ENCODE measurements at regions not wholly inside any gene's neighbourhood (a gene's known extent, or its start where the extent isn't known, plus 50 kb on each side); places are given as distances from the start of the nearest gene placed in this dataset.

DNA sequence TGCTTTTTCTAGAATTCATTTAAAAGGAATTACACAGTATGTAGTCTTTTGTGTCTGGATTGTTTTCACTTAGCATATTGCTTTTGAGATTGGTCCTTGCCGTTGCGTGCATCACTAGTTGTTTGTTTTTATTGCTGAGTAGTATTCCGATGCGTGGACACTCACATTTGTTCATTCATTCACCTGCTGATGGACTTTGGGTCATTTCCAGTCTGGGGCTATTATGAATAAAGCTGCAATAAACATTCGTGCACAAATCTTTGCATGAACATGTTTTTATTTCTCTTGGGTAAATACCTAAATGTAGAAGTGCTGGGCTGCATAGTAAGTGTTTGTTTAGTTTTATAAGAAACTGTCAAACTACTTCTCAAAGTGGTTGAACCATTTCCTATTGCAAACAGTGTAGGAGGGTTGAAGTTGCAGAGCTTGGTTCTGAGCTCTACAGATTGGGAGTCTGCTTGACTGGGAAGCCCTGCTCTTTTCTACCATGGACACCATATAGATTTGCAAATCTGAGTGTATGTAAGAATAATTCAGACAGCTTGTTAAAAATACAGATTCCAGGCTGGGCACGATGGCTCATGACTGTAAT lies 404.7 kb upstream of the PROX1 start:
- TF ChIP-seq, protein P1, sequence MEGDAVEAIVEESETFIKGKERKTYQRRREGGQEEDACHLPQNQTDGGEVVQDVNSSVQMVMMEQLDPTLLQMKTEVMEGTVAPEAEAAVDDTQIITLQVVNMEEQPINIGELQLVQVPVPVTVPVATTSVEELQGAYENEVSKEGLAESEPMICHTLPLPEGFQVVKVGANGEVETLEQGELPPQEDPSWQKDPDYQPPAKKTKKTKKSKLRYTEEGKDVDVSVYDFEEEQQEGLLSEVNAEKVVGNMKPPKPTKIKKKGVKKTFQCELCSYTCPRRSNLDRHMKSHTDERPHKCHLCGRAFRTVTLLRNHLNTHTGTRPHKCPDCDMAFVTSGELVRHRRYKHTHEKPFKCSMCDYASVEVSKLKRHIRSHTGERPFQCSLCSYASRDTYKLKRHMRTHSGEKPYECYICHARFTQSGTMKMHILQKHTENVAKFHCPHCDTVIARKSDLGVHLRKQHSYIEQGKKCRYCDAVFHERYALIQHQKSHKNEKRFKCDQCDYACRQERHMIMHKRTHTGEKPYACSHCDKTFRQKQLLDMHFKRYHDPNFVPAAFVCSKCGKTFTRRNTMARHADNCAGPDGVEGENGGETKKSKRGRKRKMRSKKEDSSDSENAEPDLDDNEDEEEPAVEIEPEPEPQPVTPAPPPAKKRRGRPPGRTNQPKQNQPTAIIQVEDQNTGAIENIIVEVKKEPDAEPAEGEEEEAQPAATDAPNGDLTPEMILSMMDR (IDR thresholded peaks at IDR 0.05; ENCODE audit: unreplicated experiment): no peak
- no peak for DNase-seq (ENCODE audit: low spot score)
- Mint-ChIP-seq H3K36me3 (ENCODE audit: low read depth, unreplicated experiment) (no peaks in the 10 kb centered on the region), H3K4me3 (ENCODE audit: unreplicated experiment) (no peak overlapping the region), H3K27me3 (ENCODE audit: unreplicated experiment) (no peaks in the 10 kb centered on the region), H3K9me3 (ENCODE audit: unreplicated experiment) (no peaks in the 10 kb centered on the region), H3K4me1 (ENCODE audit: unreplicated experiment) (peaks cover 4% of the 10 kb centered on the region), H3K27ac (ENCODE audit: unreplicated experiment) (no peak overlapping the region)

DNA sequence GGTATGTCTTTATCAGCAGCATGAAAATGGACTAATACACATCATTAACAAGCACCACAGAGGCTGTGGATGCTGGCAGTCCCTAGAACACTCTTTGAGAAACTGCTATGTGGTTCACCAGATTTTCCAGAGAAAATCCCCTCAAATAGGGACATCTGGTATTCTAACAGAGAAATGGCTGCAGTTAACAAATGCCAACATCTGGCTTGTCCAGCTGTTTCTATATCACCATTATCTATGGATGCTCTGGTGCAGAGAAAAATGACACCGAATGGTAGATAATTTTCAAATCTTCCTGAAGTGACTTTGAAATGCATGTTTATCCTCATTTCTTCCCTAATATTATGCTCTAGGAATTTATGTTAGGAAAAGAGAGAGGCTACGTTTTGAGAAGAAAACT lies 403.5 kb upstream of the PROX1 start:
- Mint-ChIP-seq H3K9me3 (ENCODE audit: unreplicated experiment) (no peaks in the 10 kb centered on the region), H3K4me3 (ENCODE audit: unreplicated experiment) (no peak overlapping the region), H3K4me1 (ENCODE audit: unreplicated experiment) (peaks cover 4% of the 10 kb centered on the region), H3K36me3 (ENCODE audit: low read depth, unreplicated experiment) (no peaks in the 10 kb centered on the region), H3K27ac (ENCODE audit: unreplicated experiment) (no peak overlapping the region), H3K27me3 (ENCODE audit: unreplicated experiment) (no peaks in the 10 kb centered on the region)
- TF ChIP-seq, protein P1 (IDR thresholded peaks at IDR 0.05; ENCODE audit: unreplicated experiment): no peak
- no peak for DNase-seq (ENCODE audit: low spot score)

DNA sequence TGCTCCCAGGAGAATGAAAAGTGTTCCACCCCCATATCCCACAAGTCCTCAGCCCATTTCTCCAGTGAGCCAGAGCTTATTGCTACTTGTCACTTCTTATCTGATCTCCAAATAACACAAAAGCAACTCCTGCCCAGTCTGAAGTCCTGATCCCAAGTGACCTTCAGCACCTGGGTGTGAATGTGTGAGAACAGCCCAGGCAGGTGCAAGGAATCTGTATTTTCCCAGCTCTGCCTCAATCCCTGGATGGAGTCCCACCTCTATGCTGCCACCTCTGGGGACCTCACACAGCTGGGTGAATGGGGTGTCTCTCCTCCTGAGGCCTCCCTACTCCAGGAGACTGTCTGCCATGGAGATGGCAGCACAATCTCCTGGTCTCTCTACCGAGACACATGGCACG lies 402.4 kb upstream of the PROX1 start:
- no peak overlapping the region for H3K27ac Mint-ChIP-seq (ENCODE audit: unreplicated experiment)
- no peak for DNase-seq (ENCODE audit: low spot score)
- no peak overlapping the region for H3K4me3 Mint-ChIP-seq (ENCODE audit: unreplicated experiment)
- TF ChIP-seq, protein P1 (IDR thresholded peaks at IDR 0.05; ENCODE audit: unreplicated experiment): no peak
- no peaks in the 10 kb centered on the region for H3K9me3 Mint-ChIP-seq (ENCODE audit: unreplicated experiment)
- peaks cover 4% of the 10 kb centered on the region for H3K4me1 Mint-ChIP-seq (ENCODE audit: unreplicated experiment)
- H3K27me3 Mint-ChIP-seq (ENCODE audit: unreplicated experiment): peaks cover 4% of the 10 kb centered on the region
- H3K36me3 Mint-ChIP-seq (ENCODE audit: low read depth, unreplicated experiment): no peaks in the 10 kb centered on the region

DNA sequence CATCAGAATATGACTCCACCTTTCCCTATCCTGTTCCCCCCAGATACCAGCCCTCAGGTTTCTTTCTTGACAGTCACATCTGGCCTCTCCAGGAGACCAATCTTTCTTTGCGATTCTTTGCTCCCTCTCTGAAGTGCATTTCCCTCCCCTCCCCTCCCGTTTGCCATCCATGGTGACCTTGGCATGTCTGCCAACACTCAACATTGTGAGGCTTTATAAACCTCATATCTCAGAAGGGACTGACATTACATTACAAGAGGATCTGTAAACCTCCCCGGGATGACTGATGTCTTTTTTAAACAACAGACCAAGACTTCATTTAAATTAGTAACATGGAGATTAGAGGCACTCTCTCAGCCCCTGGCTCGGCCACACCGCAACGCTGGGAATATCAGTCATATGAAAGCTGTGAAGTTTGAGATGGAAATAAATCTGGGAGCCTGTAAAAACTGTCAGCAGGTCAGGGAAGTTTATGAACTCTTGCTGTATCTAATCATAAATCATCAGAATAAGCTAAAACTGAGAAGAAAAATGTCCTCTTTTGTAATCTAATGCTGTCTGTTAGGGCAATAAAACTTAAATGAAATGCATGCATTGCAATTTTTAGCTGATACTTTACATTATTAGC lies 401.7 kb upstream of the PROX1 start:
- TF ChIP-seq, protein P1 (IDR thresholded peaks at IDR 0.05; ENCODE audit: unreplicated experiment): no peak
- DNase-seq (ENCODE audit: low spot score): no peak
- H3K36me3 Mint-ChIP-seq (ENCODE audit: low read depth, unreplicated experiment): no peaks in the 10 kb centered on the region
- peaks cover 4% of the 10 kb centered on the region for H3K27me3 Mint-ChIP-seq (ENCODE audit: unreplicated experiment)
- no peak overlapping the region for H3K4me3 Mint-ChIP-seq (ENCODE audit: unreplicated experiment)
- peaks cover 4% of the 10 kb centered on the region for H3K4me1 Mint-ChIP-seq (ENCODE audit: unreplicated experiment)
- H3K9me3 Mint-ChIP-seq (ENCODE audit: unreplicated experiment): no peaks in the 10 kb centered on the region
- no peak overlapping the region for H3K27ac Mint-ChIP-seq (ENCODE audit: unreplicated experiment)

DNA sequence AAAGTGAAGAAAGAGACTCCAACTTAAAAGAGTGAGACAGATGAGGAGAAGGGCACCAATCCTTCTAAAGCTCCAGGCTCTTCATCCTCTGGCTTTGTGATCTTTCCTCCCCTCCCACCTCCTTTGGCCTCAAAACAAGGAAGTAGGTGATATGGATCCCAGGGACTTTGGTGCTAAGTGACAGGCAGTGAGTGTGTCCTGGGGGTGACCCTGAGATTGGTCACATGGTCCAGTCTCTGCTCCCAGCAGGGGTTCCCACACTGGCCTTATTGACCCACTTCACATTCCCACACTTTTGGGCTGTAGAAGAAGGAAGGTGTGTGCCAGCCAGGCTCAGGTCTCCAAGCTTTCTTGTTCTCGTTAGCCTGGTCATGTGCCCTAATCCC lies 401.2 kb upstream of the PROX1 start:
- peaks cover 4% of the 10 kb centered on the region for H3K27me3 Mint-ChIP-seq (ENCODE audit: unreplicated experiment)
- peaks cover 4% of the 10 kb centered on the region for H3K4me1 Mint-ChIP-seq (ENCODE audit: unreplicated experiment)
- H3K27ac Mint-ChIP-seq (ENCODE audit: unreplicated experiment): no peak overlapping the region
- no peak overlapping the region for H3K4me3 Mint-ChIP-seq (ENCODE audit: unreplicated experiment)
- no peaks in the 10 kb centered on the region for H3K9me3 Mint-ChIP-seq (ENCODE audit: unreplicated experiment)
- TF ChIP-seq, protein P1 (IDR thresholded peaks at IDR 0.05; ENCODE audit: unreplicated experiment): no peak
- DNase-seq (ENCODE audit: low spot score): no peak
- H3K36me3 Mint-ChIP-seq (ENCODE audit: low read depth, unreplicated experiment): no peaks in the 10 kb centered on the region

Measured in endothelial cell (in vitro differentiated cells).